HK-2 (cell line): ENCODE measurements at regions not wholly inside any gene's neighbourhood (a gene's known extent, or its start where the extent isn't known, plus 50 kb on each side); places are given as distances from the start of the nearest gene placed in this dataset.
"Not testable (repeated sequence)": the region's sequence is repeated elsewhere in the genome, so short reads cannot be mapped to it uniquely, and the experiment has no call there.

Source experiments
- DNase-seq: peaks from one replicate; pipeline ENCODE4 v3.0.0-alpha.2; 2018; ENCODE audit not compliant: unreplicated experiment

DNA sequence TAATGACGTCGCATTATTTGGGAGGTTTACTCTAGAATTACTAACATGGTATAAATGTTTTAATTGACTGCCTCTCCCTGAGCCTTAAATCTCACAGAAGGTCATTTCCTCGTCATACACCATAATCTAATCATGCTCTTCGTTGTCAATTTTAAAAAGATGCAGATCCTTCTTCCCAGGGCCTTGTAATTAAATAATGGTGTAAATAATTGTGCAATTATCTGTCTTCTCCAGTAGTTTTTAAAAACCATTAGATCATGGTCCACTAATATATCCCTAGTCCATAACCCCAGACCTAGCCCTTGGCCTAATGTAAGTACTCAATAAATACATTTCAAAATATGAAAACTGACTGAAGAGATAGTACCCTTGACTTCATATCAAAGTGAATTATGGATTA, 181.5 kb upstream of the GNAI1 start:
- DNase-seq, result no peak

DNA sequence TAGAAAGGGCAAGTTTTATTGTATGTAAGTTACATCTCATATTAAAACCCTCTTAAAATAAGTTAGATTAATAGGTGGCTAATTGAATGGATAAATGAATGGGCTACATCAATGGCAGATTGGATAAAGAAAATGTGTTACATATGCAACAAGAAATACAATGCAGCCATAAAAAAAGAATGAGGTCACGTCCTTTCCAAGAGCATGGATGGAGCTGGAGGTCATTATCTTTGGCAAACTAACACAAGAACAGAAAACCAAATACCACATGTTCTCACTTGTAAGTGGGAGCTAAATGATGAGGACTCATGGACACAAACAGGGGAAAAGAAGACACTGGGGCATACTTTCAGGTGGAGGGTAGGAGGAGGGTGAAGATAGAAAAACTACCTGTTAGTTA, 182.2 kb upstream of the GNAI1 start:
- no peak for DNase-seq

DNA sequence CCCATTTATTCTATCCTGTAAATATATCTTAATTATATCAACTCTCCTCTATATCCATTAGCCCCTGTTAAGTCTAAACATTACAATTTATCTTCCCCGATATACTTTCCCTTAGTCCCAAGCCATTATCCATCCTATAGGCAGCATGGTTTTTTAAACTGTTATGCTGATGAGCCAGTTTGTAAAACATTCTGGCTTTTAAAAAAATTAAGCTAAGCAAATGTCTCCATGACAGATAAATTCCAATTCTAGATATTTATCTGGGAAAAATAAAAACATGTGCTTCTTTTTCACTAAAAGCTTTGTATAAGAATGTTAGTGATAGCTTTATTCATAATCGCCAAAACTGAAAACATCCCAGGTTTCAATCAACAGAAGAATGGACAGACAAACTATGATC, 183.2 kb upstream of the GNAI1 start:
- no peak for DNase-seq

DNA sequence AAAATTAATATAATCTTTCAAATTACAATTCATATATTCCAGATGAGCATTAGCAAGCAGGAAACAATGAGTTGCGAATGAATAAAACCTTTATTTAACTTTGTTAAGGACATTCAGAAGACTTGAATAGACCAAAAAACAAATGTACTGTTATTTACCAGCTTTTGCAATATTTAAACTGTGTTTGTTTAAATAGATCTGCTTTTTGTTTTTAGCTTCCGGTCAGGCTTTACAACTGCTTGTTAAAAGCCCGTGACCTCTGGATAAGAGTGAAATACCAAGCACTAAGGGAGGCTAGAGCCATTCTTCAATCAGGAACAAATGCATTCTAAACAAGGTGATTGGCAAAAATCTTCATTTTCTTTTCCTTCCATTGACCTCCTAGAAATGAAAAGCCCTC, 184.9 kb upstream of the GNAI1 start:
- DNase-seq, result no peak

DNA sequence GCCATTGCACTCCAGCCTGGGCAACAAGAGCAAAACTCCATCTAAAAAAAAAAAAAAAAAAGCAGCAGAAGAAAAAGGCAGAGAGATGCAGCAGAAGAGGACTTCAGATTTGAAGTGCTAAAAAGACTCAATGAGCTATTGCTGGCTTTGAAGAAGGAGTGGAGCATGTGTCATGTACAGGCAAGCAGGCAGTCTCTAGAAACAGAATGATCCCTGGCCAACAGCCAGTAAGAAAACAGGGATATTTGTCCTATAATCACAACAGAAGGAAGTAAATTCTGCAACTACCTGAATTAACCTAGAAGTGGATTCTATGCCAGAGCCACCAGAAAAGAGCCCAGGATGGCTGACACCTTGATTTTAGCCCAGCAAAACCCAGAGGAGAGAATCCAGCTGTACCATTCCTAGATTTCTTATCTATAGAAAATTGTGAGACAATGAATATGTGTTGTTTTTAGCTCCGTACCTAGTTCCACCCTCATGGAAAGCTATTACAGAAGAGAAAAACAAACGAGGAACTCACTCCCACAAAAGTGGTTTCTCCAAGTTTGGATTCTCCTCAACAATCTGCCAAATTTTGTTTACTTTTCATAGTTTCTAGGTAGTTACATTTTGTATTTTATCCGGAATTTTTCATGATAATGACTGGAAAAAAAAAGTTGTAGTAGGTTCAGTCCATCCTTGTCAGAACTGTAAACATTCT, 198.2 kb upstream of the GNAI1 start:
- DNase-seq, result no peak

DNA sequence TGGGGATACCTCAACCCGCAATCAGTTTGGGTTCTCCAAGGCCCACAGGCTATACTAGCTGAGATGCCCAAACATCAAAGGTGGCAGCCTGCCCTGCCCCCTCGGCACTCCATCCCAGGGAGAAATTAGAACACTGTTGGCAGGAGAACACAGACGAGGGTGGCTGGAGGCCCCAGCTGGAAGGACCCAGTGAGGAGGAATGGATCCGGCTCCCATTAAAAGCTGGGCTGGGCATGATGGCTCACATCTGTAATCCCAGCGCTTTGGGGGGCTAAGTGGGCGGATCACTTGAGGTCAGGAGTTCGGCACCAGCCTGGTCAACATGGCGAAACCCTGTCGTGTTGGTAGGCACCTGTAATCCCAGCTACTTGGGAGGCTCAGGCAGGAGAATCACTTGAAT, 199.9 kb upstream of the GNAI1 start:
- no peak for DNase-seq

DNA sequence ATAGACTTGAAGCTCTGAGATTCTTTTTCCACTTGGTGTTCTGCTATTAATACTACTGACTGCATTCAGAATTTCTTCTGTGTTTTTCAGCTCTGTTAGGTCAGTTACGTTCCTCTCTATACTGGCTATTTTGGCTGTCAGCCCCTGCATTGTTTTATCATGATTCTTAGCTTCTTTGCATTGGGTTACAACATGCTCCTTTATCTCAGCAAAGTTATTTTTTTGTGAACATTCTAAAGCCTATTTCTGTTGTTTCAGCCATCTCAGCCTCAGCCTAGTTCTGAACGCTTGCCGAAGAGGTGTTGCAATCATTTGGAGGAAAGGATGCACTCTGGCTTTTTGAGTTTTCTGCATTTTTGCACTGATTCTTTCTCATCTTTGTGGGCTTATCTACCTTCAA, 201.5 kb upstream of the GNAI1 start:
- no peak for DNase-seq

DNA sequence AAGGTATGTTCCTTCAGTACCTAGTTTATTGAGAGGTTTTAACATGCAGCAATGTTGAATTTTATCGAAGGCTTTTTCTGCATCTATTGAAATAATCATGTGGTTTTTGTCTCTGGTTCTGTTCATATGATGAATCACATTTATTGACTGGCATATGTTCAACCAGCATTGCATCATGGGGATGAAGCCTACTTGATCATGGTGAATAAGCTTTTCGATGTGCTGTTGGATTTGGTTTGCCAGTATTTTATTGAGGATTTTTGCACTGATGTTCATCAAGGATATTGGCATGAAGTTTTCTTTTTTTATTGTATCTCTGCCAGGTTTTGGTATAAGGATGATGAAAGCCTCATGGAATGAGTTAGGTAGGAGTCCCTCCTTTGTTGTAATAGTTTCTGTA, 204.0 kb upstream of the GNAI1 start:
- DNase-seq, result no peak

DNA sequence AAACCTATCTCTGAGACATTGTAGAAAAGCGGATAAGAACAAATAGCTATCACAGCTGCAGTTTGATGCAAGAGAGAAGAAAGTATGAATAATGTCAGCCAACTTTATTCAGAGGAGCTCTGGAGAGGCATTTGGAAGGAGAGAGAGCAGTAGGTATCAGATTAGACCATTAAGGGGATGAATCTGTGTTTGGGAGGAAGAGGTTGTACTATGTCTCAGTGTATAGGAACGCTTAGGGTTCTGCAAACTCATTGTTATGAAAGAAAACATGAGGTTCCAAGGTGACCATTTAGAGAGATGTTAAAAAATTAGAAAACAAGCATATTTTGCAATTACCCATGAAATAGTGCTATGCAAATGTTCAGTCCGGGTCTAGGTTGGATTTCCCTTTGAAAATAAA, 207.5 kb upstream of the GNAI1 start:
- DNase-seq, result no peak

DNA sequence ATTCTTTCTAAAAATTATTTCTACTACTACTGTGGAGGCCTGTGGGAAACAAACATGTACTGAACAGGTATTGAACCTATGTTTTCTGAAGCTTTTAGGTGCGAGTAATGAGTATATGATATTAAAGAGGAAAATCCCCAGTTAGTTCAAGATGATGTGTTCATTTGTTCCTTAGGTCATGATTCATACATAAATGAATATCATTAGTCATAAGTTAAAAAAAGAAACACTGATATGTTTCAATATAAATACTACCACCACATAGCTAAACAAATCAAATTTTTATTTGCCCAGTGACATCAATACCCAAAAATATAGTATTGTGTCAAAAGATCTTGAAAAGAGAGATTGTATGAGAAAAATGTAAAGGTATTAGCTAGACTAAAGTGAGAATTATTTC, 210.7 kb upstream of the GNAI1 start:
- no peak for DNase-seq

DNA sequence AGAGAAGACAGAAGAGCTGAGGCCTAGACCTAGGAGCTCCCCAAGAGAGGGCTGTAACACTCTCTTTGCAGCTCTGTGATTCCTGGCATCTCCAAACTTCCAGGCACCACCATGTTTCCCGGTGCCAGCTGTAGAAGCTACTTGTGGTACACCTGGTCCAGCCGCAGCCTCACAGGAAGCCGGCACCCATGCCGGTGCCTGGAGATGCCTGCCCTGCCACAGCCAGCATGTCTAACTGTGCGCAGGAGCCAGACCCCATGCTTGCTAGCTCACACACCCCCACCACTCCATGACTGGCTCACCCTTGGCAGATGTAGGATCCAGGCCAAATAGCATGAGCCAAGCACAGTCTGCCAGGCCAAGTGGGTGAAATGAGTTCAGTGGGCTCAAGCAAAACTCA, 211.7 kb upstream of the GNAI1 start:
- no peak for DNase-seq

DNA sequence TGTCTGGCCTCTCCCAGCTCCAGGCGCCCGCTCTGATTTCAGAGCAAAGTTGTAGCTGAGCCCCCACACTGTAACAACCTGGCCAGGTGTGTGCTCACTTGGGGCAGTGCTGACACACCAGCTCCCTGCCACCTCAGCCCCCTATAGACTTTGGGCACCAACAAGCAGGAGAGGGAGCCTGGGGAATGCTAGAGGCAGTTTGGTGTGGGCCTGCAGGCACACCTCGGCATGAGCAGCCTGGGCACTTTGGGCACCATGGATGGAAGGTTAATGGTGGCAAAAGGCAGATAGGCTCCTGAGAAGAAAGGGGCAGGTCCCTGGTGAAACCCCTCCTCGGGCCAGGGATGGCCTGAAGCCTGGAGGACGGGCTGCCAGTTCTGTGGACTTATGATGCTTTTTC, 212.7 kb upstream of the GNAI1 start:
- no peak for DNase-seq

DNA sequence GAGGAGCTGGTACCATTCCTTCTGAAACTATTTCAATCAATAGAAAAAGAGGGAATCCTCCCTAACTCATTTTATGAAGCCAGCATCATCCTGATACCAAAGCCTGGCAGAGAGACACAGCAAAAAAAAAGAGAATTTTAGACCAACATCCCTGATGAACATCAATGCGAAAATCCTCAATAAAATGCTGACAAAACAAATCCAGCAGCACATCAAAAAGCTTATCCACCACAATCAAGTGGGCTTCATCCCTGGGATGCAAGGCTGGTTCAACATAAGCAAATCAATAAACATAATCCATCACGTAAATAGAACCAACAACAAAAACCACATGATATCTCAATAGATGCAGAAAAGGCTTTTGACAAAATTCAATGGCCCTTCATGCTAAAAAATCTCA, 216.0 kb upstream of the GNAI1 start:
- DNase-seq, result not testable (repeated sequence)

DNA sequence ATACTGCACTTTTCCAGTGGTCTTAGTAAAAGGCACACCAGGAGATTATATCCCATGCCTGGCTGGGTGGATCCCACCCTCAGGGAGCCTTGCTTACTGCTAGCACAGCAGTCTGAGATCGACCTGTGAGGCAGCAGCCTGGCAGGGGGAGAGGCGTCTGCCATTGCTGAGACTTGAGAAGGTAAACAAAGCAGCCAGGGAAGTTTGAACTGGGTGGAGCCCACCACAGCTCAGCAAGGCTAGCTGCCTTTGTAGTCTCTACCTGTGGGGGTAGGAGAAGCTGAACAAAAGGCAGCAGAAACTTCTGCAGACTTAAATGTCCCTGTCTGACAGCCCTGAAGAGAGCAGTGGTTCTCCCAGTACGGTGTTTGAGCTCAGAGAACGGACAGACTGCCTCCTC, 219.3 kb upstream of the GNAI1 start:
- not testable (repeated sequence) for DNase-seq

DNA sequence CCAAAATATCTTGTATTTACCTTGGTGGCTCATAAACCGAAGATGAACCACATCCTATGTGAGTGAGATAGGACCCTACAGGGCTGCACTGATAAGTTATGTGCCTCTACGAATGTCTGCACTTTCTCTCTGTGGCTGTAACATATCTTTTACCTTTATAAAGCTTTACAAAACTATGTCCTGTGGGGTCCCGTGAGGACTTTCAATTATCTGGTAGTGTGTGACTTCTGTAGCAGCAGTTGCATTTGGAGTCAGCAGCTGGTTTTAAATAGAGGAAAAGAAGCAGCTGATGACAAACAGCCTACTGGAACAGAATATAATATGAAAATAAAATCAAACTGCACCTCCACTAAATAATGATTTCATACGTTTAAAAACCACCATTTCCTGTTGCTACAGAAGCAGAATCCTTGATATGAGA, 222.4 kb upstream of the GNAI1 start:
- DNase-seq, result no peak

DNA sequence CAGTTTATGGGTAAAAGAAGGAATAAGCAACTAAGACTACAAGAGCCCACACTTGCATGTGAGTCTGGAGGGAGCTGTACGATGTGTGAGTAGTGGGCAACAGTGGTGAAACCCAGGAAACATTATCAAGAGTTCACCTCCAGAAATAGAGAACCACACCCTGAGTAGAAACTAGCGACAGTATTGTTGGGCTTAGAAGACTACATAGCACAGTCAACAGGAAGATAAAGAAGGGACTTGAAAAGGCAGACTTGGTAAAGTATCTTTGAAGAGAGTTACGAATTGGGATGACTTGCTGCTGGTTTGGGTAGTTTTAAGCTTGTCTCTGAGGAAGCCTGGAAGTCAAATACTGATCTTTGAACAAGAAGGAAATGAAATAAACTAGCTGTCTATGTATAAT, 223.2 kb upstream of the GNAI1 start:
- no peak for DNase-seq

DNA sequence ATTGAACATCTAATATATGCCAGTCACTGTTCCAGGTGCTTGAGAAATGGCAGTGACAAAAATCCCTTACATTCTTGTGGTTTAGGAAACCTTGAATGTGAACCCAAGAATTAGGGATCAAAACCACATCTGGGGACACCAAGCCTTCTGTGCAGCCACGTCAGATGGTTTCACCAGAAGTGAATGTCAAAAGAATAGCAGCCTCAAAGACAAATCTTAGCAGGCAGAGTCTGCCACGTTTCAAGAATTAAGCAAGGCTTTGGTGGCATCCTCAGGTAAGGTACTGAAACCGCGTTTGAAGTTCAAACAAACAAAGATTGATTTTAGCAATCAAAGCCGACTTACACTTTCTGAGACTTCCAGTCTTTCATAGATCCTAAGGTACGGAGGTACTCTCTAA, 225.5 kb upstream of the GNAI1 start:
- DNase-seq, result no peak

DNA sequence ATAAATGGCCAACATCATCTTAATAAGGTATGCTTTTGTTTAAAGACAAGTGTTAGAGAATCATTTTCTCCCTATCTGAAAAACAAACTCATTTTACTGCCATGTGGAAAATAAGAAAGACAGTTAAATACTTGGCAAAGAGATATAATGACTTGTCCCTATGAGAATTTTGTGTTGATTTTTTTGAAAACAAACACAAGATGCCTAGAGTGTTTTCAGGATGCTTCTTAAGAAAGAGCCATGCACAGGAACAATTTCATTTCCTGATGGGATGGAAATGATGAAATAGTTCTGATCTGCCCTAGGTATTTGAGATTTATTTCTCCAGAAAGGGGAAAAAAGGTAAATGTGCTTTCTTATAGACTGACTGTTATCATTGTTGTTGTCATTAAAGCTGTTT, 237.5 kb upstream of the GNAI1 start:
- no peak for DNase-seq

DNA sequence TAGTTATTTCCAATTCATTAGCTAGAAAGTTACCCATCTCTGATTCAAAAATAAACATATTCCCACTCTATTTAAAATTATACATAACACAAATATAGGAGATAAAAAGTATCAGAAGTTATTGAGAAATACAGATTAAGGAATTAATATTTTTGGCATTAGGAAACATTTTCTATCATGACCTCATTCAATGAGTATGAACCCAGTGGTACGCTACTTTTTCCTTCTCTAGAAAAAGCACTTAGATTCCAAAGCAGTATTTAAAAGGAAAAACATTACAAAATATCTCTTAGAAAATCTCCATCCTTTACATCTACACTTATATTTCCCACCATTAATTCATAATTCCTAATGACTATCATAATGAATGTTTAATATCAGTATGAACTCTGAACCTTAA, 240.6 kb upstream of the GNAI1 start:
- DNase-seq, result no peak

DNA sequence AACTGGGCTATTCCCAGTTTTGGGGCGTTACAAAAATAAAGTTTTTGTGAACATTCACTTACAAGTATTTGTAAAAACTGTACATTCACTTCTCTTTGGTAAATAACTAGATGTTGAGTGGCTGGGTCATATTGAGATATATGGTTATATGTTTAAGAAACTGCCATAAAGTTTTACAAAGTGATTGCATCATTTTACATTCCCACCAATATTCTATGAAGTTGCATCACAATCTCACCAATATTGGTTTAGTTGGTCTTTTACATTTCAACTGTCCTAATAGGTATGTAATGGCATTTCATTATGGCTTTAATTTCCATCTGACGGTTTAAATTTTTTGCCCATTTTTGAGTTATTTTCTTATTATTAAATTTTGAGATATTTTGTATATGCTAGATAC, 251.7 kb upstream of the GNAI1 start:
- DNase-seq, result no peak

DNA sequence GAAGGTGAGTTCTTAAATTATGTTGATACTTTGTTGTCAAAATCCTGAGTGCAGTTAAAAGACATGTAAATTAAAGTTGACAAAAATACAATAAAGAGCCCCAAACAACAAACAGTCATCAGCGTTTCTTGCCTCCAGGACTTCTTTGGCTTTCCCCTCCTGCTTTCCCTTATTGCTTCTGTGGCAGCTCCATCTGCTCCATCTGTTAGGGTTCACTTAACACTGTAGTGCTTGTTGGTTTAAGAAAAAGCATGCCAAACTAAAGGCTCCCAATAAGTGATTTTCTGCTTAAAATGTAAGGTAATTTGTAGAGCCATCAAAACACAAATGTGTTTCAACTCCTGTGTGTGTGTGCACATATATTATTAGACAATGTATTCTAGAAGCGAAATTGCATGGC, 254.3 kb upstream of the GNAI1 start:
- DNase-seq, result no peak

DNA sequence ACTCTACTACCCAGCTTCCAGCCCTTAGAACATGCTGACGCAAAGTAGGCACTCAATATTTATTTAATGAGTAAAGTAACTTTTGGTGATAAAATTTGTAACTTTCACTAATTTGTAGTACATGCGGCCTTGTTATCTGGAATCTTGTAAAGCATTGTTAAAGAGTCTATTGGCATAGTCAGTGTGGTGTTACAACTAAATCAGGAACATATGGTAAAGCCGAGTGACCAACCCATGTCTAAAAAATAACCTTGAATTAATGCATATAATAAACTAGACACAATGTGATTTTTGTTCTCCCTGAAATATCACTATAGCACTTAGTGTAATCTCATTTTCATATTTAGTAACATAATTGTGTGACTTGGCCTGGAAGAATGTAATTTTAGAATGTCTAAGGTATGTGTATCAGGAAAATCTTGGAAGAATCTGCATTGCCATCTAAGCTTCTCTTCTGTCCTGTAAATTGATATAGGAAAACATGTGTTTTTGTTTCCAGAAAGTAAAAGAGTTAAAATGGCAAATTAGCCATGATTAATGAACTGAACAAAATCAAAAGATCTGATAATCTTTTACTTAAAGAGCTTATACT, 256.7 kb upstream of the GNAI1 start:
- DNase-seq, result no peak

DNA sequence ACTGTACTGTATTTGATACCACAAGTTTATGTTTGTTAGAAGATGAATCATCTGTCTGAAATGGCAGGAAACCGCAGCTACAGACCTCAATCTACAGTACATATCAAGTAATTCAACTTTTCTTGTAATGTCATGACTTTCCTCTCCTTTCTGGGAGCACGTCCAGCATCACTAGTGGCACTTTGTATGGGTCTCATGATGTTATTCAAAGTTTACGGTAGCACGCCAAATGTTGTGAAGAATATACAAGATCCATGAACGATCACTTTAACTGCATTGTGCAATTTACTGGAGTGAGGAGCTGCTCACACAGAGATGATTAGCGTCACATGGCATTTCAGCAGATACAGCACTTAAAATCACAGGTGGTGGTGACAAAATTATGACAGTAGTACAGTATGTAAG, 257.8 kb upstream of the GNAI1 start:
- peak; percentile 1 for DNase-seq

DNA sequence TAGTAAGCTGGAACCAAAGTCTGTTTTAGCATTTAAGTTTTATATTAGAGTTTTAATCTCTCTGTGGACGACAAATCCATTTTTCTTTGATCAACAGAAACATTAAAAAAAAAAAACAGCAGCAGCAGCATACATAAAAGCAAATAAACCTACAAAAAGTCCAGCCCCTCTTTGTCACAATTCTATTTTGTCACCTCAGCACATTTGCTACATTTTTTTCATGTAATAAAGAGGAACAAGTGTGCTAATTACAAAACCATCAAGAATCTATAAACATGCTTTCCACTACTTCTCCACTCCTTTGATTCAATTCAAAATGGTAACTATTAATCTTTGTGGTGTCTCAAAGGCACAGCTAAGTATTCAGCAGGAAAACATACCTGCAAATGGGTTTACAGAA, 259.8 kb upstream of the GNAI1 start:
- DNase-seq, result no peak
